ENCODE measurements at regions not wholly inside any gene's neighbourhood (a gene's known extent, or its start where the extent isn't known, plus 50 kb on each side); places are given as distances from the start of the nearest gene placed in this dataset.
"Not testable (repeated sequence)": the region's sequence is repeated elsewhere in the genome, so short reads cannot be mapped to it uniquely, and the experiment has no call there.

GRCh38 chrX:109089359-109089758 is 353.0 kb upstream of the IRS4 start:
- in situ Hi-C loops (cut with MboI): no loop called here
- H3K4me1 ChIP-seq (ENCODE audit: insufficient read depth): no peaks in the 10 kb centered on the region
- H3F3A ChIP-seq (ENCODE audit: insufficient read depth): no peaks in the 10 kb centered on the region
- TF ChIP-seq EZH2 (IDR thresholded peaks at IDR 0.05; ENCODE audit: insufficient read depth, poor library complexity, severe bottlenecking): no peak
- TF ChIP-seq EZH2phosphoT487 (IDR thresholded peaks at IDR 0.05; ENCODE audit: insufficient read depth, low read depth): no peak
- DNase-seq: no peak
- H3K9ac ChIP-seq: no peak overlapping the region
- no peak overlapping the region for H3K27ac ChIP-seq
- H2AFZ ChIP-seq: no peak overlapping the region
- no peak overlapping the region for H3K4me3 ChIP-seq
- H3K9me3 ChIP-seq (ENCODE audit: low read depth): no peaks in the 10 kb centered on the region
- WGBS, 2 experiments (ENCODE audit: low coverage in 1 of 2, low lambda C conversion rate in 2 of 2, missing lambda C conversion rate in 2 of 2): 17 to 29% methylated on average over 2 of the region's 4 CpGs
- H3K9me2 ChIP-seq (ENCODE audit: insufficient read depth): no peaks in the 10 kb centered on the region
- H3K27me3 ChIP-seq (replicated peaks; ENCODE audit: insufficient read depth): no peaks in the 10 kb centered on the region
- H3K79me2 ChIP-seq (ENCODE audit: insufficient read depth): no peaks in the 10 kb centered on the region
- H3K4me2 ChIP-seq (ENCODE audit: unreplicated experiment): no peak overlapping the region
- H3K36me3 ChIP-seq (ENCODE audit: low read depth): no peaks in the 10 kb centered on the region
- no peaks in the 10 kb centered on the region for H4K20me1 ChIP-seq (ENCODE audit: insufficient read depth)

DNA sequence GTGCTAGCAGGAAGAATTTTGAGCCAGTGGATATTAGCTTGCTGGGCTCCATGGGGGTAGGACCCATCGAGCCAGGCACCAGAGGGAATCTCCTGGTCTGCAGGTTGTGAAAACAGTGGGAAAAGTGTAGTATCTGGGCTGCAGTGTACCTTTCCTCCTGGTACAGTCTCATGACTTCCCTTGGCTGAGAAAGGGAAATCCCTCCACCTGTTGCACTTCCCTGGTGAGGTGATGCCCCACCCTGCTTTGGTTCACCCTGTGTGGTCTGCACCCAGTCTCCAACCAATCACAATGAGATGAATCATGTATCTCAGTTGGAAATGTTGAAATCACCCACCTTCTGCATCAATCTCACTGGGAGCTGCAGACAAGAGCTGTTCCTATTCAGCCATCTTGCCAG is 341.4 kb upstream of the IRS4 start:
- in situ Hi-C loops (cut with MboI): no loop called here
- Histone ChIP-seq H3K27ac (no peak overlapping the region), H3F3A (ENCODE audit: insufficient read depth) (no peaks in the 10 kb centered on the region), H3K9me3 (ENCODE audit: low read depth) (no peaks in the 10 kb centered on the region), H3K79me2 (ENCODE audit: insufficient read depth) (no peaks in the 10 kb centered on the region), H3K4me2 (ENCODE audit: unreplicated experiment) (no peak overlapping the region), H3K4me1 (ENCODE audit: insufficient read depth) (no peaks in the 10 kb centered on the region), H3K36me3 (ENCODE audit: low read depth) (no peaks in the 10 kb centered on the region), H3K9me2 (ENCODE audit: insufficient read depth) (no peaks in the 10 kb centered on the region), H3K27me3 (replicated peaks; ENCODE audit: insufficient read depth) (no peaks in the 10 kb centered on the region), H3K4me3 (no peak overlapping the region), H4K20me1 (ENCODE audit: insufficient read depth) (no peaks in the 10 kb centered on the region), H2AFZ (no peak overlapping the region), H3K9ac (no peak overlapping the region)
- no peak for DNase-seq
- WGBS, 2 experiments (ENCODE audit: low coverage in 1 of 2, low lambda C conversion rate in 2 of 2, missing lambda C conversion rate in 2 of 2): 0% methylated on average over 1 of the region's 1 CpG
- TF ChIP-seq EZH2 (IDR thresholded peaks at IDR 0.05; ENCODE audit: insufficient read depth, poor library complexity, severe bottlenecking) (no peak), EZH2phosphoT487 (IDR thresholded peaks at IDR 0.05; ENCODE audit: insufficient read depth, low read depth) (no peak)

GRCh38 chrX:109054181-109054581 is 317.8 kb upstream of the IRS4 start:
- in situ Hi-C loops (cut with MboI); H3K4me1 ChIP-seq (ENCODE audit: insufficient read depth); H2AFZ ChIP-seq; H4K20me1 ChIP-seq (ENCODE audit: insufficient read depth); H3K27ac ChIP-seq; H3K36me3 ChIP-seq (ENCODE audit: low read depth); H3F3A ChIP-seq (ENCODE audit: insufficient read depth); H3K27me3 ChIP-seq (replicated peaks; ENCODE audit: insufficient read depth); H3K9ac ChIP-seq; H3K4me3 ChIP-seq; H3K9me2 ChIP-seq (ENCODE audit: insufficient read depth); H3K4me2 ChIP-seq (ENCODE audit: unreplicated experiment); H3K9me3 ChIP-seq (ENCODE audit: low read depth); H3K79me2 ChIP-seq (ENCODE audit: insufficient read depth): not testable (repeated sequence)
- 53 to 59% methylated on average over 12 to 14 of the region's 27 CpGs for WGBS, 2 experiments (ENCODE audit: low coverage in 1 of 2, low lambda C conversion rate in 2 of 2, missing lambda C conversion rate in 2 of 2)
- DNase-seq: peak; percentile 12

GRCh38 chrX:109049903-109050302 is 313.5 kb upstream of the IRS4 start:
- Histone ChIP-seq H3K9me2 (ENCODE audit: insufficient read depth) (no peaks in the 10 kb centered on the region), H3K4me3 (no peak overlapping the region), H3K27ac (no peak overlapping the region), H4K20me1 (ENCODE audit: insufficient read depth) (no peaks in the 10 kb centered on the region), H3F3A (ENCODE audit: insufficient read depth) (no peaks in the 10 kb centered on the region), H3K4me1 (ENCODE audit: insufficient read depth) (no peaks in the 10 kb centered on the region), H3K9me3 (ENCODE audit: low read depth) (no peaks in the 10 kb centered on the region), H3K79me2 (ENCODE audit: insufficient read depth) (no peaks in the 10 kb centered on the region), H3K36me3 (ENCODE audit: low read depth) (no peaks in the 10 kb centered on the region), H2AFZ (no peak overlapping the region), H3K4me2 (ENCODE audit: unreplicated experiment) (no peak overlapping the region), H3K9ac (no peak overlapping the region), H3K27me3 (replicated peaks; ENCODE audit: insufficient read depth) (no peaks in the 10 kb centered on the region)
- DNase-seq: no peak
- TF ChIP-seq EZH2 (IDR thresholded peaks at IDR 0.05; ENCODE audit: insufficient read depth, poor library complexity, severe bottlenecking): no peak
- no peak for TF ChIP-seq EZH2phosphoT487 (IDR thresholded peaks at IDR 0.05; ENCODE audit: insufficient read depth, low read depth)
- in situ Hi-C loops (cut with MboI): no loop called here
- WGBS, 2 experiments (ENCODE audit: low coverage in 1 of 2, low lambda C conversion rate in 2 of 2, missing lambda C conversion rate in 2 of 2): 0 to 29% methylated on average over 1 to 2 of the region's 2 CpGs

GRCh38 chrX:109049416-109049815 is 313.1 kb upstream of the IRS4 start:
- H3K9ac ChIP-seq: no peak overlapping the region
- 23 to 25% methylated on average over 2 of the region's 2 CpGs for WGBS, 2 experiments (ENCODE audit: low coverage in 1 of 2, low lambda C conversion rate in 2 of 2, missing lambda C conversion rate in 2 of 2)

More at GRCh38 chrX:109049416-109049815, 313.1 kb upstream of the IRS4 start:
- no peaks in the 10 kb centered on the region for H3K36me3 ChIP-seq (ENCODE audit: low read depth)
- no peaks in the 10 kb centered on the region for H3F3A ChIP-seq (ENCODE audit: insufficient read depth)
- in situ Hi-C loops (cut with MboI): no loop called here
- TF ChIP-seq EZH2 (IDR thresholded peaks at IDR 0.05; ENCODE audit: insufficient read depth, poor library complexity, severe bottlenecking) (no peak), EZH2phosphoT487 (IDR thresholded peaks at IDR 0.05; ENCODE audit: insufficient read depth, low read depth) (no peak)
- no peak overlapping the region for H3K27ac ChIP-seq
- H3K27me3 ChIP-seq (replicated peaks; ENCODE audit: insufficient read depth): no peaks in the 10 kb centered on the region
- H4K20me1 ChIP-seq (ENCODE audit: insufficient read depth): no peaks in the 10 kb centered on the region
- H3K4me1 ChIP-seq (ENCODE audit: insufficient read depth): no peaks in the 10 kb centered on the region
- no peak overlapping the region for H3K4me2 ChIP-seq (ENCODE audit: unreplicated experiment)
- H3K4me3 ChIP-seq: no peak overlapping the region
- no peaks in the 10 kb centered on the region for H3K9me2 ChIP-seq (ENCODE audit: insufficient read depth)
- DNase-seq: no peak
- H3K9me3 ChIP-seq (ENCODE audit: low read depth): no peaks in the 10 kb centered on the region
- no peaks in the 10 kb centered on the region for H3K79me2 ChIP-seq (ENCODE audit: insufficient read depth)
- H2AFZ ChIP-seq: no peak overlapping the region

Data from GM23248 (cell line).